DND-41 (cell line): ENCODE measurements at regions not wholly inside any gene's neighbourhood (a gene's known extent, or its start where the extent isn't known, plus 50 kb on each side); places are given as distances from the start of the nearest gene placed in this dataset.

Source experiments
- EZH2 ChIP-seq: IDR thresholded peaks from 3 replicates; pipeline ENCODE4 v1.6.1; 2012; ENCODE audit warnings: borderline replicate concordance, low read depth, mild to moderate bottlenecking, moderate library complexity, low read length, inconsistent platforms; ENCODE audit not compliant: severe bottlenecking
- TF ChIP-seq, protein P1 (sequence below): IDR thresholded peaks from 2 replicates; pipeline ENCODE4 v1.5.1; 2012; ENCODE audit warnings: borderline replicate concordance, low read length, moderate library complexity, mild to moderate bottlenecking; ENCODE audit not compliant: poor library complexity, severe bottlenecking; ENCODE audit errors: extremely low read depth

DNA sequence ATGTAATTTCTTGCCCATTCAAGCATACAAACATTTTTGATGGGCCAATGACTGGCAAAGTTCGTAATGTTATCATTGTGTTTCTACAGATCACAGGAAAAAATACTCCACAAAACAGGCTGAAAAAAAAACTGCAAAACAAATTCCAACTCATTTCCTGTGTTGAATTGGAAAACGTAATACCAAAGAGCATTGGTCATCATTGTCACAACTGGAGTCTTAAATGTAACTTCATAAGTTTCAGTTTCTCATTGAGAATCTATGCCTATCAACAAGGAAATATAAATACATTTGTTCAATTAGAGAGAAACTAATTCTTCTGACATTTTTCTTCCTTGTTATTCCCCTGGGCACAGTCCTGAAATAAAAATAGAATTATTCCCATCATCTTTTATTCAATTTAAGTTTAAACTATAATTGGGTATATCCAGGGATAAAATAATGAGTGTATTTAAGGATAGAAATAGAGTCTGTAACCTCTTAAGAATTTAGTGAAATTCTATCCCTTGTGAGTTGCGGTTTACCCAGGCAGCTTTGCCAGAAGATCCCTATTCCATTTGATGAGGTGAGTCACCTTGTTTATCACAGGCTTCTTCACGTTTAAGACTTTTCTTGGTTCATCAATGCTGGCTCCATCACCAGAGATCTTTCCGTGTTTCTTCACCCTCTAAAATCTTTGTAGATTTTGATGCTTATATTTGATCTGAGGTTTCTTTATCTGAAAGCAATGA is 112.7 kb upstream of the ITGA1 start:
- no peak for TF ChIP-seq EZH2
- TF ChIP-seq, protein P1, sequence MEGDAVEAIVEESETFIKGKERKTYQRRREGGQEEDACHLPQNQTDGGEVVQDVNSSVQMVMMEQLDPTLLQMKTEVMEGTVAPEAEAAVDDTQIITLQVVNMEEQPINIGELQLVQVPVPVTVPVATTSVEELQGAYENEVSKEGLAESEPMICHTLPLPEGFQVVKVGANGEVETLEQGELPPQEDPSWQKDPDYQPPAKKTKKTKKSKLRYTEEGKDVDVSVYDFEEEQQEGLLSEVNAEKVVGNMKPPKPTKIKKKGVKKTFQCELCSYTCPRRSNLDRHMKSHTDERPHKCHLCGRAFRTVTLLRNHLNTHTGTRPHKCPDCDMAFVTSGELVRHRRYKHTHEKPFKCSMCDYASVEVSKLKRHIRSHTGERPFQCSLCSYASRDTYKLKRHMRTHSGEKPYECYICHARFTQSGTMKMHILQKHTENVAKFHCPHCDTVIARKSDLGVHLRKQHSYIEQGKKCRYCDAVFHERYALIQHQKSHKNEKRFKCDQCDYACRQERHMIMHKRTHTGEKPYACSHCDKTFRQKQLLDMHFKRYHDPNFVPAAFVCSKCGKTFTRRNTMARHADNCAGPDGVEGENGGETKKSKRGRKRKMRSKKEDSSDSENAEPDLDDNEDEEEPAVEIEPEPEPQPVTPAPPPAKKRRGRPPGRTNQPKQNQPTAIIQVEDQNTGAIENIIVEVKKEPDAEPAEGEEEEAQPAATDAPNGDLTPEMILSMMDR: no peak
